Endothelial cell of umbilical vein (primary cell): ENCODE measurements at regions not wholly inside any gene's neighbourhood (a gene's known extent, or its start where the extent isn't known, plus 50 kb on each side); places are given as distances from the start of the nearest gene placed in this dataset.

ENCODE experiments used
- BruUV-seq: library from RNA; stranded (reverse); fragments of 400-500 nt; replicated peaks from 2 replicates; lab custom pipeline; 2021; lab: Mats Ljungman, UMichigan
- CTCF ChIA-PET: fragments of 300-600, 350-600 bp; sonication (Branson Sonifier 250); formaldehyde crosslinking; loops from one replicate; lab custom pipeline; 2021; ENCODE audit warnings: antibody characterized with exemption, inconsistent platforms; lab: Charles Lee
- POLR2A ChIA-PET: fragments of 300-600, 350-600 bp; sonication (Branson Sonifier 250); formaldehyde crosslinking; loops from one replicate; lab custom pipeline; 2021; ENCODE audit warnings: antibody characterized with exemption, inconsistent platforms; lab: Charles Lee
- DNase-seq: peaks from one replicate; pipeline ENCODE4 v3.0.0-alpha.2; 2011; ENCODE audit warnings: low read depth, low spot score
- FAIRE-seq: peaks from 2 replicates; lab custom pipeline; 2011; peaks lifted over from hg19 to GRCh38; lab: Jason Lieb, UNC
- H2AFZ ChIP-seq: 2 replicates; pipeline ENCODE4 v1.6.0; 2012; ENCODE audit warnings: low read depth, low read length, control low read depth, inconsistent platforms
- H3K27ac ChIP-seq: 2 replicates; pipeline ENCODE4 v1.5.1; 2011; ENCODE audit warnings: low read depth, mild to moderate bottlenecking, control low read depth, low read length, moderate library complexity; ENCODE audit not compliant: insufficient read depth
- H3K27me3 ChIP-seq, 2 experiments: 2 replicates each; pipeline versions ENCODE4 v1.6.0 to v1.6.1; 2011; ENCODE audit warnings: low read length in 2 of 2, mixed read lengths in 1 of 2; ENCODE audit not compliant: control insufficient read depth in 2 of 2, insufficient read depth in 2 of 2
- H3K36me3 ChIP-seq, 2 experiments: 2 replicates in 1 of 2; 3 replicates in 1 of 2; pipeline ENCODE4 v1.5.1; 2011; ENCODE audit warnings: low read length in 2 of 2, mild to moderate bottlenecking in 1 of 2, moderate library complexity in 1 of 2; ENCODE audit not compliant: control insufficient read depth in 2 of 2, insufficient read depth in 2 of 2; ENCODE audit errors: extremely low read depth in 1 of 2
- H3K4me1 ChIP-seq: 3 replicates; pipeline ENCODE4 v1.5.1; 2011; ENCODE audit warnings: mild to moderate bottlenecking, low read length; ENCODE audit not compliant: control insufficient read depth, insufficient read depth; ENCODE audit errors: extremely low read depth
- H3K4me2 ChIP-seq: 2 replicates; pipeline ENCODE4 v1.6.1; 2011; ENCODE audit warnings: low read length, control low read depth, mixed read lengths; ENCODE audit not compliant: insufficient read depth
- H3K4me3 ChIP-seq, 3 experiments: fragments of 200-600 bp in 1 of 3; sonication (generic), shearing (Covaris generic) in 1 of 3; replicated peaks in 1 of 3; 2 replicates each; pipeline ENCODE4 v1.5.1; 2011 to 2016; ENCODE audit warnings: control low read depth in 3 of 3, low read length in 3 of 3, mild to moderate bottlenecking in 2 of 3, inconsistent platforms in 1 of 3, low read depth in 1 of 3, moderate library complexity in 1 of 3; ENCODE audit not compliant: insufficient read depth in 1 of 3
- H3K79me2 ChIP-seq: 2 replicates; pipeline ENCODE4 v1.6.0; 2012; ENCODE audit warnings: low read length, inconsistent platforms; ENCODE audit not compliant: control insufficient read depth, insufficient read depth
- H3K9ac ChIP-seq: replicated peaks from 2 replicates; pipeline ENCODE3; 2011; ENCODE audit warnings: low read length, control low read depth; ENCODE audit not compliant: insufficient read depth; ENCODE audit errors: extremely low read depth
- H3K9me1 ChIP-seq: replicated peaks from 3 replicates; pipeline ENCODE4 v1.6.0; 2011; ENCODE audit warnings: mild to moderate bottlenecking, low read length; ENCODE audit not compliant: control insufficient read depth, insufficient read depth; ENCODE audit errors: extremely low read depth
- H3K9me3 ChIP-seq: replicated peaks from 2 replicates; pipeline ENCODE4 v1.5.1; 2012; ENCODE audit warnings: low read length, inconsistent platforms; ENCODE audit not compliant: control insufficient read depth, insufficient read depth
- H4K20me1 ChIP-seq: replicated peaks from 2 replicates; pipeline ENCODE3; 2011; ENCODE audit warnings: mild to moderate bottlenecking, low read length; ENCODE audit not compliant: control insufficient read depth, insufficient read depth; ENCODE audit errors: extremely low read depth
- EZH2 ChIP-seq: IDR thresholded peaks from 2 replicates; pipeline ENCODE4 v1.6.1; 2012; ENCODE audit warnings: borderline replicate concordance, low read depth, mild to moderate bottlenecking, moderate library complexity, low read length, inconsistent platforms; ENCODE audit not compliant: severe bottlenecking
- FOS ChIP-seq: IDR thresholded peaks from 2 replicates; pipeline ENCODE4 v1.6.1; 2011; ENCODE audit warnings: mild to moderate bottlenecking, low read length, moderate library complexity, borderline replicate concordance; ENCODE audit not compliant: insufficient read depth
- GATA2 ChIP-seq: IDR thresholded peaks from 2 replicates; pipeline ENCODE4 v1.7.0; 2011; ENCODE audit warnings: low read depth, mild to moderate bottlenecking, moderate library complexity, mixed read lengths, low read length; ENCODE audit not compliant: insufficient read length, insufficient read depth
- JUN ChIP-seq: IDR thresholded peaks from 2 replicates; pipeline ENCODE4 v1.6.1; 2011; ENCODE audit warnings: borderline replicate concordance, low read depth; ENCODE audit not compliant: insufficient read length, insufficient read depth
- MYC ChIP-seq: IDR thresholded peaks from one replicate; pipeline ENCODE4 v1.6.1; 2011; ENCODE audit warnings: mild to moderate bottlenecking, low read depth, low read length
- POLR2A ChIP-seq: IDR thresholded peaks from 2 replicates; pipeline ENCODE4 v1.6.1; 2012; ENCODE audit warnings: low read depth, mild to moderate bottlenecking, control low read depth, low read length
- POLR2AphosphoS5 ChIP-seq: IDR thresholded peaks from 2 replicates; pipeline ENCODE4 v1.6.1; 2012; ENCODE audit warnings: low read depth, mild to moderate bottlenecking, control low read depth, low read length, moderate library complexity; ENCODE audit not compliant: insufficient read depth
- dilution Hi-C: fragments of 300-500 bp; cut with MboI; formaldehyde crosslinking; loops from one replicate; pipeline ENCODE4 v1.15.0; 2019; ENCODE audit warnings: low sequenced_read_pairs; ENCODE audit not compliant: extremely low pct_ligation_motif_present
- intact Hi-C: fragments of 100-400 bp; cut with micrococcal nuclease; formaldehyde crosslinking; loops from one replicate; pipeline ENCODE4 v1.10.0; 2022
- TF ChIP-seq, protein P1 (sequence below): IDR thresholded peaks from 2 replicates; pipeline ENCODE4 v1.6.1; 2011; ENCODE audit not compliant: insufficient read depth, insufficient read length
- TF ChIP-seq, protein P2 (sequence below), 2 donors: IDR thresholded peaks; 1 replicate in 1 of 2; 2 replicates in 1 of 2; pipeline ENCODE4 v1.5.1; 2011; ENCODE audit warnings: low read length in 2 of 2, mild to moderate bottlenecking in 2 of 2, moderate library complexity in 2 of 2, control low read depth in 1 of 2, inconsistent platforms in 1 of 2, low read depth in 1 of 2; ENCODE audit not compliant: insufficient read depth in 1 of 2; ENCODE audit errors: extremely low read depth in 1 of 2

DNA sequence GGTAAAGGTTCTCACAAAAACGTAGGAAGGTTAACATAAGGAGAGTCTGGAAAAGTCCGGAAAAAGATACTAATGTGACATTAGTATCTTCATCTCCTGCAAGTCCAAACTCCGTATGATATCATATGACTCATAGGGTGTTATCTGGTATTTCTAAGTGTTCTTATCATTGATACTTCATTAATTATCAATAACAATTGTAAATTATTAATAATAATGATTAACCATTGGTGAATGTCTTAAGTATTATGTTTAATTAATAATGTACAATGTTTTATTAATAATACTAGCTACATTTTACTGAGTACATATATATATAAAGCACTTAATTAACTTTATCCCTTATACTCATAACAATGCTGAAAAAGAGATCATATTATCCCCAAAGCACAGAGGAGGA is 402.4 kb downstream of the SEMA3D start:
- no TSS peak for BruUV-seq

More for the DNA sequence above, 402.4 kb downstream of the SEMA3D start:
- FAIRE-seq (no peak), DNase-seq (no peak)
- no peak overlapping the region for H3K9ac ChIP-seq
- TF ChIP-seq MYC, result no peak
- TF ChIP-seq POLR2A, result no peak
- TF ChIP-seq JUN, result no peak
- TF ChIP-seq, protein P1, sequence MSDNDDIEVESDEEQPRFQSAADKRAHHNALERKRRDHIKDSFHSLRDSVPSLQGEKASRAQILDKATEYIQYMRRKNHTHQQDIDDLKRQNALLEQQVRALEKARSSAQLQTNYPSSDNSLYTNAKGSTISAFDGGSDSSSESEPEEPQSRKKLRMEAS, result no peak
- TF ChIP-seq, protein P2, sequence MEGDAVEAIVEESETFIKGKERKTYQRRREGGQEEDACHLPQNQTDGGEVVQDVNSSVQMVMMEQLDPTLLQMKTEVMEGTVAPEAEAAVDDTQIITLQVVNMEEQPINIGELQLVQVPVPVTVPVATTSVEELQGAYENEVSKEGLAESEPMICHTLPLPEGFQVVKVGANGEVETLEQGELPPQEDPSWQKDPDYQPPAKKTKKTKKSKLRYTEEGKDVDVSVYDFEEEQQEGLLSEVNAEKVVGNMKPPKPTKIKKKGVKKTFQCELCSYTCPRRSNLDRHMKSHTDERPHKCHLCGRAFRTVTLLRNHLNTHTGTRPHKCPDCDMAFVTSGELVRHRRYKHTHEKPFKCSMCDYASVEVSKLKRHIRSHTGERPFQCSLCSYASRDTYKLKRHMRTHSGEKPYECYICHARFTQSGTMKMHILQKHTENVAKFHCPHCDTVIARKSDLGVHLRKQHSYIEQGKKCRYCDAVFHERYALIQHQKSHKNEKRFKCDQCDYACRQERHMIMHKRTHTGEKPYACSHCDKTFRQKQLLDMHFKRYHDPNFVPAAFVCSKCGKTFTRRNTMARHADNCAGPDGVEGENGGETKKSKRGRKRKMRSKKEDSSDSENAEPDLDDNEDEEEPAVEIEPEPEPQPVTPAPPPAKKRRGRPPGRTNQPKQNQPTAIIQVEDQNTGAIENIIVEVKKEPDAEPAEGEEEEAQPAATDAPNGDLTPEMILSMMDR (IDR thresholded peaks at IDR 0.05; ENCODE audit: extremely low read depth in 1 of 2, insufficient read depth in 1 of 2, low read depth in 1 of 2, low read length in 2 of 2), result no peak
- no peak for TF ChIP-seq FOS
- TF ChIP-seq EZH2, result no peak
- no peak for TF ChIP-seq POLR2AphosphoS5
- TF ChIP-seq GATA2, result no peak
- dilution Hi-C loops, result no loop called here
- H2AFZ ChIP-seq, result no peak overlapping the region
- H4K20me1 ChIP-seq, result no peaks in the 10 kb centered on the region
- H3K79me2 ChIP-seq, result no peaks in the 10 kb centered on the region
- POLR2A ChIA-PET, result no interaction called here
- no peaks in the 10 kb centered on the region for H3K9me1 ChIP-seq
- no peaks in the 10 kb centered on the region for H3K36me3 ChIP-seq
- no peak overlapping the region for H3K4me2 ChIP-seq
- no peaks in the 10 kb centered on the region for H3K9me3 ChIP-seq
- CTCF ChIA-PET, result no interaction called here
- intact Hi-C loops, result no loop called here
- H3K4me1 ChIP-seq, result no peaks in the 10 kb centered on the region
- H3K4me3 ChIP-seq, result no peak overlapping the region
- H3K27ac ChIP-seq, result no peak overlapping the region
- H3K27me3 ChIP-seq, result no peaks in the 10 kb centered on the region
